GDM1 (cell line): ENCODE measurements at regions not wholly inside any gene's neighbourhood (a gene's known extent, or its start where the extent isn't known, plus 50 kb on each side); places are given as distances from the start of the nearest gene placed in this dataset.
"Not testable (repeated sequence)": the region's sequence is repeated elsewhere in the genome, so short reads cannot be mapped to it uniquely, and the experiment has no call there.

Source experiments
- DNase-seq: peaks from one replicate; lab custom pipeline; 2025; lab: John Stamatoyannopoulos, UW

GRCh38 chr6:156600678-156601077 lies 176.5 kb upstream of the ARID1B start:
- DNase-seq: no peak

- no peak for DNase-seq
These were observed 177.1 kb upstream of the ARID1B start for GRCh38 chr6:156599978-156600590.

GRCh38 chr6:156599366-156599765 lies 177.8 kb upstream of the ARID1B start:
- no peak for DNase-seq

GRCh38 chr6:156598855-156599180 lies 178.4 kb upstream of the ARID1B start:
- no peak for DNase-seq

- no peak for DNase-seq
These were observed 178.9 kb upstream of the ARID1B start for GRCh38 chr6:156598071-156598854.

- DNase-seq: no peak
These were observed 180.1 kb upstream of the ARID1B start for GRCh38 chr6:156597095-156597494.

- DNase-seq: no peak
These were observed 181.7 kb upstream of the ARID1B start for GRCh38 chr6:156595476-156595875.

- no peak for DNase-seq
These were observed 183.3 kb upstream of the ARID1B start for GRCh38 chr6:156593893-156594292.

GRCh38 chr6:156593127-156593526 lies 184.1 kb upstream of the ARID1B start:
- no peak for DNase-seq

- DNase-seq: no peak
These were observed 186.7 kb upstream of the ARID1B start for GRCh38 chr6:156590482-156590881.

GRCh38 chr6:156589281-156589680 lies 187.9 kb upstream of the ARID1B start:
- no peak for DNase-seq

- DNase-seq: no peak
These were observed 189.4 kb upstream of the ARID1B start for GRCh38 chr6:156587751-156588301.

GRCh38 chr6:156587071-156587470 lies 190.1 kb upstream of the ARID1B start:
- no peak for DNase-seq

- DNase-seq: no peak
These were observed 191.3 kb upstream of the ARID1B start for GRCh38 chr6:156585859-156586258.

- DNase-seq: not testable (repeated sequence)
These were observed 193.1 kb upstream of the ARID1B start for GRCh38 chr6:156584121-156584520.

- no peak for DNase-seq
These were observed 194.1 kb upstream of the ARID1B start for GRCh38 chr6:156583083-156583482.

GRCh38 chr6:156582509-156582992 lies 194.6 kb upstream of the ARID1B start:
- DNase-seq: no peak

- DNase-seq: no peak
These were observed 197.6 kb upstream of the ARID1B start for GRCh38 chr6:156579564-156579963.

GRCh38 chr6:156577749-156578148 lies 199.4 kb upstream of the ARID1B start:
- no peak for DNase-seq

- DNase-seq: no peak
These were observed 201.8 kb upstream of the ARID1B start for GRCh38 chr6:156575361-156575760.

- no peak for DNase-seq
These were observed 212.4 kb upstream of the ARID1B start for GRCh38 chr6:156564807-156565149.

- DNase-seq: peak; percentile 35
These were observed 212.9 kb upstream of the ARID1B start for GRCh38 chr6:156564127-156564806.

GRCh38 chr6:156563714-156564113 lies 213.5 kb upstream of the ARID1B start:
- no peak for DNase-seq
